HEK293 (cell line): ENCODE measurements at regions not wholly inside any gene's neighbourhood (a gene's known extent, or its start where the extent isn't known, plus 50 kb on each side); places are given as distances from the start of the nearest gene placed in this dataset.

Source experiments
- CTCF ChIA-PET: fragments of 350-600 bp; formaldehyde crosslinking; extraction: SDS; loops from one replicate; lab custom pipeline; 2021; ENCODE audit warnings: antibody characterized with exemption; lab: Yijun Ruan, JAX
- POLR2A ChIA-PET: fragments of 300-600 bp; formaldehyde crosslinking; extraction: SDS; loops from one replicate; lab custom pipeline; 2020; ENCODE audit warnings: antibody characterized with exemption, inconsistent platforms; lab: Yijun Ruan, JAX
- H3K27ac ChIP-seq: fragments of 200-500 bp; sonication (Bioruptor generic); 2 replicates; pipeline ENCODE4 v1.5.1; 2014; ENCODE audit warnings: low read depth, low read length, control low read depth, inconsistent platforms; ENCODE audit errors: extremely low read depth
- H3K36me3 ChIP-seq, 2 experiments: fragments of 200-500 bp in 1 of 2; sonication (Bioruptor generic) in 1 of 2; 1 replicate in 1 of 2; 2 replicates in 1 of 2; pipeline ENCODE4 v1.5.1; 2014 to 2017; ENCODE audit warnings: inconsistent platforms in 2 of 2, low read length in 2 of 2; ENCODE audit not compliant: control insufficient read depth in 2 of 2, insufficient read depth in 1 of 2
- H3K4me1 ChIP-seq: fragments of 200-500 bp; sonication (Bioruptor generic); 2 replicates; pipeline ENCODE4 v1.5.1; 2014; ENCODE audit warnings: mild to moderate bottlenecking, low read length, inconsistent platforms; ENCODE audit not compliant: control insufficient read depth, insufficient read depth
- H3K4me3 ChIP-seq: 2 replicates; pipeline ENCODE4 v1.5.1; 2011; ENCODE audit warnings: low read depth, mild to moderate bottlenecking, control low read depth, low read length, moderate library complexity
- H3K9me3 ChIP-seq: fragments of 200-500 bp; sonication (Bioruptor generic); 2 replicates; pipeline ENCODE4 v1.5.1; 2014; ENCODE audit warnings: low read depth, low read length, inconsistent platforms; ENCODE audit not compliant: control insufficient read depth, insufficient read depth
- EGR2 ChIP-seq: fragments of 450-650 bp; formaldehyde crosslinking; IDR thresholded peaks from 2 replicates; pipeline ENCODE4 v1.5.1; 2016; ENCODE audit warnings: low read depth, missing biosample characterization, missing genetic modification characterization
- GLIS1 ChIP-seq: fragments of 450-650 bp; formaldehyde crosslinking; IDR thresholded peaks from 2 replicates; pipeline ENCODE4 v1.5.1; 2016; ENCODE audit warnings: missing biosample characterization, missing genetic modification characterization
- KLF1 ChIP-seq: fragments of 450-650 bp; formaldehyde crosslinking; IDR thresholded peaks from 2 replicates; pipeline ENCODE4 v1.5.1; 2016; ENCODE audit warnings: missing biosample characterization, missing genetic modification characterization
- ZBTB48 ChIP-seq: fragments of 450-650 bp; formaldehyde crosslinking; IDR thresholded peaks from 2 replicates; pipeline ENCODE4 v1.5.1; 2016; ENCODE audit warnings: missing biosample characterization, missing genetic modification characterization
- ZFHX2 ChIP-seq: fragments of 450-650 bp; formaldehyde crosslinking; conservative IDR thresholded peaks from 2 replicates; pipeline ENCODE4 v1.5.1; 2016; ENCODE audit warnings: missing biosample characterization, missing genetic modification characterization
- ZNF19 ChIP-seq: fragments of 450-650 bp; formaldehyde crosslinking; IDR thresholded peaks from 2 replicates; pipeline ENCODE4; 2016; ENCODE audit warnings: missing biosample characterization, missing genetic modification characterization, low read depth
- ZNF24 ChIP-seq: fragments of 450-650 bp; formaldehyde crosslinking; IDR thresholded peaks from 2 replicates; pipeline ENCODE4 v1.5.1; 2016; ENCODE audit warnings: missing biosample characterization, missing genetic modification characterization
- ZNF302 ChIP-seq: fragments of 450-650 bp; formaldehyde crosslinking; IDR thresholded peaks from 2 replicates; pipeline ENCODE4 v1.5.1; 2016; ENCODE audit warnings: missing biosample characterization, missing genetic modification characterization, low read depth
- ZNF311 ChIP-seq: fragments of 450-650 bp; formaldehyde crosslinking; IDR thresholded peaks from 2 replicates; pipeline ENCODE4 v1.5.1; 2017; ENCODE audit warnings: missing biosample characterization, missing genetic modification characterization, borderline replicate concordance
- ZNF324 ChIP-seq: fragments of 450-650 bp; formaldehyde crosslinking; IDR thresholded peaks from 2 replicates; pipeline ENCODE4 v1.5.1; 2016; ENCODE audit warnings: missing biosample characterization, missing genetic modification characterization
- ZNF449 ChIP-seq: fragments of 450-650 bp; formaldehyde crosslinking; IDR thresholded peaks from 2 replicates; pipeline ENCODE4 v1.5.1; 2017; ENCODE audit warnings: missing biosample characterization, mild to moderate bottlenecking, missing genetic modification characterization, moderate library complexity
- ZNF600 ChIP-seq: fragments of 450-650 bp; formaldehyde crosslinking; IDR thresholded peaks from 2 replicates; pipeline ENCODE4 v1.5.1; 2016; ENCODE audit warnings: missing biosample characterization, missing genetic modification characterization
- ZNF621 ChIP-seq: fragments of 450-650 bp; formaldehyde crosslinking; IDR thresholded peaks from 2 replicates; pipeline ENCODE4 v1.5.1; 2017; ENCODE audit warnings: missing biosample characterization, missing genetic modification characterization
- TF ChIP-seq, protein P1 (sequence below): fragments of 450-650 bp; formaldehyde crosslinking; IDR thresholded peaks from 2 replicates; pipeline ENCODE4 v1.5.1; 2016; ENCODE audit warnings: missing biosample characterization, missing genetic modification characterization

DNA sequence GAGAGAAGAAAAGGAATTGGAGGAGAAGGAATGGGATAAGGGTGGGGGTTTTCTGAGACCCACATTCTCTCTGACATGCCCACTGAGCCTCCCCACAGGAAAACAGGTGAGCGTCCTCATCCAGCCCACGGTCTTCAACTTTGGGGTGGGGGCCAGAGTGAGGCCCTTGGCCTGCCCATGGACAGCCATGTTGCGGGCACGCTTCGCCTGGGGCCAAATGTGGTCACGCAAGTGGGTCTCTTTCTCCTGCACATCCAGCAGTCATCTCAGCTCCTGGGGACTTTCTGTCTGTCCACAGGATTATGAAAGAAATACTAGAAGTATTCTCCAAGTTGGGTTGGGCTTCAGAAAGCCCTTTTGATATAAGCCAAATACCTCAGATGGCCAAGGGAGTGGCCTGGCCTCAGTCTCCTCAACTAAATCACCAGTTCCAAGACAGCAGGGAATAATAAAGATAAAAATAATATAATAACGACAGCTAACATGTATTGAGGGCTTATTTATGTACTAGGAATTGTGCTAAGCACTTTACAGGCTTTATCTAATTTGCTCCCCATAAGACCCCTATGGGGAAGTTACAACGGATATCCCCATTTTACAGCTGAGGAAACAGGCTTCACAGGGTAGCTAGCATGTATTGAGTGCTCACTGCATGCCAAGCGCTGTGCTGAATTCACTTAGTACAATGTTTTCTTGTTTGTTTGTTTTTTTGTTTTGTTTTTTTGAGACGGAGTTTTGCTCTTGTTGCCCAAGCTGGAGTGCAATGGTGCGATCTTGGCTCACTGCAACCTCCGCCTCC is 57.2 kb upstream of the LBX1 start:
- TF ChIP-seq EGR2 (tag by site-specific recombination), result peak; percentile 45; the same call in 1 of the 2 replicates
- TF ChIP-seq ZNF621 (tag by site-specific recombination), result no peak
- peak; percentile 5; the same call in 1 of the 2 replicates for TF ChIP-seq ZFHX2 (tag by site-specific recombination)
- TF ChIP-seq ZBTB48 (tag by site-specific recombination), result no peak
- TF ChIP-seq ZNF449 (tag by site-specific recombination), result peak; percentile 15; the same call in 1 of the 2 replicates
- Histone ChIP-seq H3K4me3 (no peak overlapping the region), H3K9me3 (no peaks in the 10 kb centered on the region), H3K36me3 (no peaks in the 10 kb centered on the region), H3K4me1 (peaks cover 11% of the 10 kb centered on the region), H3K27ac (no peak overlapping the region)
- ChIA-PET POLR2A (no interaction called here), CTCF (interaction anchor here (0.8 to 9.1 kb wide), 6 partner anchors 15 to 164 kb away, joined by 4 to 124 read pairs (median 6); no protein-coding TSS in a partner anchor)

GRCh38 chr10:101287183-101287996 is 58.1 kb upstream of the LBX1 start:
- Histone ChIP-seq H3K36me3 (no peaks in the 10 kb centered on the region), H3K4me1 (peaks cover 12% of the 10 kb centered on the region), H3K27ac (no peak overlapping the region), H3K4me3 (no peak overlapping the region), H3K9me3 (no peaks in the 10 kb centered on the region)
- ChIA-PET CTCF (interaction anchor here (0.5 to 9.1 kb wide), 20 partner anchors 8 to 190 kb away, joined by 3 to 124 read pairs (median 4); partner anchors contain the start of gene BTRC), POLR2A (interaction anchor here (0.5 to 1.0 kb wide), 2 partner anchors 80 to 294 kb away, joined by 3 read pairs; no protein-coding TSS in a partner anchor)
- TF ChIP-seq ZNF600 (tag by site-specific recombination), result no peak
- TF ChIP-seq ZNF302 (tag by site-specific recombination), result no peak
- TF ChIP-seq, protein P1, sequence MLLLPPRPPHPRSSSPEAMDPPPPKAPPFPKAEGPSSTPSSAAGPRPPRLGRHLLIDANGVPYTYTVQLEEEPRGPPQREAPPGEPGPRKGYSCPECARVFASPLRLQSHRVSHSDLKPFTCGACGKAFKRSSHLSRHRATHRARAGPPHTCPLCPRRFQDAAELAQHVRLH (tag by site-specific recombination), result 0 out of 2 replicates have a peak, but pooled peaks have one; percentile 13
- TF ChIP-seq ZNF19 (tag by site-specific recombination), result no peak
- TF ChIP-seq KLF1 (tag by site-specific recombination), result peak; percentile 49; the same call in 1 of the 2 replicates
- TF ChIP-seq ZNF324 (tag by site-specific recombination), result no peak
- no peak for TF ChIP-seq ZNF311 (tag by site-specific recombination)

DNA sequence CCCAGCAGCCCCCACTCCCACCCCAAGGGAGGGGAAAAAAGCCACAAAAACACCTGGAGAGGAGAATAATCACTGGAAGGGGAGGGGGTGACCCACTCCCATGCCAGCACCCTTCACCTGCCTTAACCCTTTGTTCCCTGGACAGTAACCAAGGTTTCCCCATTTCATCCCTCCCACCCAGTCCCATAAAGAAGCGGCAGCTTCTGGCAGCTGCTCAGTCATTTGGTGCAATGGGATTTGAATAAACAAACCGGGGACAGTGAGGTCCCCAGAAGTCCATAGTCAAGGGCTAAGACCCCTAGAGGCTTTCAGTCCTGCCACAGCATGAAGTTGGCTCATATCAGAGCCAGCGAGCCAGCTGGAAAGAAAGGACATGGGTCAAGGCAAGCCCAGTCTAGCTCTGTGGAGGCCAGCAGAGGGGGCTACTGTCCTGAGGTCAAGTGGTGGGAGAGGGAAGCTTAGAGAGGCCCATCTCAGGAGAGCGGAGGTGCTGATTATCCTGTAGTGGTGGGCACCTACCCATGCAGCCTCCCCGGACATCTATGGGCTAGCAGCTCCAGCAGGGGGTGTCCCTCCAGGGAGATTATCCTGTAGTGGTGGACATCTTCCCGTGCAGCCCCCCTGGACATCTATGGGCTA is 58.9 kb upstream of the LBX1 start:
- H3K36me3 ChIP-seq, result no peaks in the 10 kb centered on the region
- ChIA-PET CTCF (interaction anchor here (0.6 to 9.1 kb wide), 17 partner anchors 9 to 282 kb away, joined by 3 to 124 read pairs (median 5); partner anchors contain the start of gene BTRC), POLR2A (interaction anchor here (1.0 kb wide), 1 partner anchor 80 kb away, joined by 3 read pairs; no protein-coding TSS in a partner anchor)
- H3K9me3 ChIP-seq, result no peaks in the 10 kb centered on the region
- TF ChIP-seq GLIS1 (tag by site-specific recombination) (peak; percentile 65), ZNF24 (tag by site-specific recombination) (no peak)
- H3K4me1 ChIP-seq, result peaks cover 12% of the 10 kb centered on the region
- H3K4me3 ChIP-seq, result no peak overlapping the region
- H3K27ac ChIP-seq, result no peak overlapping the region
